ENCODE measurements at regions not wholly inside any gene's neighbourhood (a gene's known extent, or its start where the extent isn't known, plus 50 kb on each side); places are given as distances from the start of the nearest gene placed in this dataset.
"Not testable (repeated sequence)": the region's sequence is repeated elsewhere in the genome, so short reads cannot be mapped to it uniquely, and the experiment has no call there.

GRCh38 chrX:128992107-128992971 is 531.0 kb downstream of the SMARCA1 start:
- FAIRE-seq (no peak), DNase-seq (ENCODE audit: insufficient read length, low spot score) (no peak)

GRCh38 chrX:128975745-128976144 is 547.5 kb downstream of the SMARCA1 start:
- FAIRE-seq (no peak), DNase-seq (ENCODE audit: insufficient read length, low spot score) (peak; percentile 0)

GRCh38 chrX:128973033-128973432 is 550.3 kb downstream of the SMARCA1 start:
- no peak for FAIRE-seq

GRCh38 chrX:128961290-128961689 is 562.0 kb downstream of the SMARCA1 start:
- FAIRE-seq, result no peak
- no peak for DNase-seq (ENCODE audit: insufficient read length, low spot score)

More at GRCh38 chrX:128973033-128973432, 550.3 kb downstream of the SMARCA1 start:
- DNase-seq (ENCODE audit: insufficient read length, low spot score), result no peak

- not testable (repeated sequence) for FAIRE-seq
Measured at GRCh38 chrX:128954697-128955096, 568.6 kb downstream of the SMARCA1 start.

GRCh38 chrX:128931071-128931470 is 592.2 kb downstream of the SMARCA1 start:
- FAIRE-seq, result no peak
- no peak for DNase-seq (ENCODE audit: insufficient read length, low spot score)

More at GRCh38 chrX:128954697-128955096, 568.6 kb downstream of the SMARCA1 start:
- not testable (repeated sequence) for DNase-seq (ENCODE audit: insufficient read length, low spot score)

GRCh38 chrX:128929271-128930057 is 593.8 kb downstream of the SMARCA1 start:
- DNase-seq (ENCODE audit: insufficient read length, low spot score) (no peak), FAIRE-seq (no peak)

GRCh38 chrX:128928636-128929035 is 594.7 kb downstream of the SMARCA1 start:
- FAIRE-seq (no peak), DNase-seq (ENCODE audit: insufficient read length, low spot score) (no peak)

GRCh38 chrX:128927363-128927762 is 595.9 kb downstream of the SMARCA1 start:
- FAIRE-seq (no peak), DNase-seq (ENCODE audit: insufficient read length, low spot score) (no peak)

GRCh38 chrX:128906753-128907152 is 616.5 kb downstream of the SMARCA1 start:
- DNase-seq (ENCODE audit: insufficient read length, low spot score) (no peak), FAIRE-seq (no peak)

GRCh38 chrX:128901018-128901417 is 622.3 kb downstream of the SMARCA1 start:
- DNase-seq (ENCODE audit: insufficient read length, low spot score) (no peak), FAIRE-seq (no peak)

GRCh38 chrX:128897621-128898020 is 625.7 kb downstream of the SMARCA1 start:
- no peak for FAIRE-seq

GRCh38 chrX:128891554-128891953 is 631.7 kb downstream of the SMARCA1 start:
- FAIRE-seq (no peak), DNase-seq (ENCODE audit: insufficient read length, low spot score) (no peak)

More at GRCh38 chrX:128897621-128898020, 625.7 kb downstream of the SMARCA1 start:
- no peak for DNase-seq (ENCODE audit: insufficient read length, low spot score)

- no peak for FAIRE-seq
- DNase-seq (ENCODE audit: insufficient read length, low spot score), result no peak
Measured at GRCh38 chrX:128884430-128884829, 638.9 kb downstream of the SMARCA1 start.

GRCh38 chrX:128883650-128884049 is 639.6 kb downstream of the SMARCA1 start:
- DNase-seq (ENCODE audit: insufficient read length, low spot score) (no peak), FAIRE-seq (no peak)

- DNase-seq (ENCODE audit: insufficient read length, low spot score), result no peak
- no peak for FAIRE-seq
Measured at GRCh38 chrX:128870361-128870760, 652.9 kb downstream of the SMARCA1 start.

GRCh38 chrX:128862557-128862956 is 660.7 kb downstream of the SMARCA1 start:
- DNase-seq (ENCODE audit: insufficient read length, low spot score) (no peak), FAIRE-seq (no peak)

GRCh38 chrX:128848374-128848773 is 674.9 kb downstream of the SMARCA1 start:
- FAIRE-seq, result no peak
- no peak for DNase-seq (ENCODE audit: insufficient read length, low spot score)

GRCh38 chrX:128846385-128846784 is 676.9 kb downstream of the SMARCA1 start:
- no peak for FAIRE-seq

GRCh38 chrX:128818690-128819089 is 704.6 kb downstream of the SMARCA1 start:
- FAIRE-seq (no peak), DNase-seq (ENCODE audit: insufficient read length, low spot score) (no peak)

More at GRCh38 chrX:128846385-128846784, 676.9 kb downstream of the SMARCA1 start:
- DNase-seq (ENCODE audit: insufficient read length, low spot score), result no peak

- DNase-seq (ENCODE audit: insufficient read length, low spot score), result no peak
- FAIRE-seq, result no peak
Measured at GRCh38 chrX:128816919-128817318, 706.4 kb downstream of the SMARCA1 start.

Data from HTR-8/SVneo (cell line).